A673 (cell line): ENCODE measurements at regions not wholly inside any gene's neighbourhood (a gene's known extent, or its start where the extent isn't known, plus 50 kb on each side); places are given as distances from the start of the nearest gene placed in this dataset.

ENCODE experiments used
- BruUV-seq: library from RNA; stranded (reverse); fragments of 400-500 nt; replicated peaks from 2 replicates; lab custom pipeline; 2021; lab: Mats Ljungman, UMichigan
- CTCF ChIA-PET: fragments of 300-600 bp; sonication (Branson Sonifier 250); formaldehyde crosslinking; loops from one replicate; lab custom pipeline; 2022; ENCODE audit warnings: antibody characterized with exemption; lab: Charles Lee
- POLR2A ChIA-PET: fragments of 300-600 bp; sonication (Branson Sonifier 250); formaldehyde crosslinking; loops from one replicate; lab custom pipeline; 2022; ENCODE audit warnings: antibody characterized with exemption; ENCODE audit not compliant: low non-redundant PET; lab: Charles Lee
- DNase-seq: peaks from one replicate; pipeline ENCODE4 v3.0.0-alpha.2; 2015; ENCODE audit warnings: low spot score
- H3K27ac ChIP-seq: fragments of 200-600 bp; sonication (generic); 2 replicates; pipeline ENCODE4 v1.5.1; 2016; ENCODE audit warnings: mixed run types, low read depth, mild to moderate bottlenecking, mixed read lengths, antibody characterized with exemption, low read length; ENCODE audit not compliant: poor library complexity, severe bottlenecking
- H3K27me3 ChIP-seq: fragments of 200-600 bp; sonication (generic); replicated peaks from 2 replicates; pipeline ENCODE4 v1.6.1; 2017; ENCODE audit warnings: mixed run types, low read depth, mild to moderate bottlenecking, mixed read lengths, antibody characterized with exemption, low read length; ENCODE audit not compliant: insufficient read depth, poor library complexity
- H3K36me3 ChIP-seq: fragments of 200-600 bp; sonication (generic); 2 replicates; pipeline ENCODE4 v1.6.1; 2016; ENCODE audit warnings: mixed run types, mild to moderate bottlenecking, mixed read lengths, antibody characterized with exemption, low read length; ENCODE audit not compliant: insufficient read depth, poor library complexity, severe bottlenecking
- H3K4me1 ChIP-seq: fragments of 200-600 bp; sonication (generic); 2 replicates; pipeline ENCODE4 v1.6.1; 2017; ENCODE audit warnings: mixed run types, mild to moderate bottlenecking, mixed read lengths, antibody characterized with exemption, low read length; ENCODE audit not compliant: insufficient read depth, poor library complexity, severe bottlenecking
- H3K4me3 ChIP-seq: fragments of 200-600 bp; sonication (generic); 2 replicates; pipeline ENCODE4 v1.5.1; 2016; ENCODE audit warnings: low read depth, mixed run types, mild to moderate bottlenecking, mixed read lengths, low read length; ENCODE audit not compliant: poor library complexity, severe bottlenecking
- H3K9me3 ChIP-seq: fragments of 200-600 bp; sonication (generic); 2 replicates; pipeline ENCODE4 v1.6.1; 2016; ENCODE audit warnings: mixed run types, low read depth, mild to moderate bottlenecking, mixed read lengths, antibody characterized with exemption, low read length; ENCODE audit not compliant: poor library complexity, severe bottlenecking
- EZH2 ChIP-seq: fragments of 200-600 bp; sonication (generic); IDR thresholded peaks from 2 replicates; pipeline ENCODE4 v1.6.1; 2017; ENCODE audit warnings: borderline replicate concordance, low read depth, mild to moderate bottlenecking, mixed read lengths, antibody characterized with exemption, low read length; ENCODE audit not compliant: poor library complexity, severe bottlenecking
- intact Hi-C: fragments of 100-400 bp; cut with micrococcal nuclease; formaldehyde crosslinking; loops from one replicate; pipeline ENCODE4 v1.10.0; 2022; ENCODE audit not compliant: unreplicated experiment
- TF ChIP-seq, protein P1 (sequence below): fragments of 300-800, 200-600 bp; sonication (generic); conservative IDR thresholded peaks from 2 replicates; pipeline ENCODE4 v1.5.1; 2017; ENCODE audit warnings: low read depth, mild to moderate bottlenecking, antibody characterized with exemption, low read length, moderate library complexity, mixed read lengths

DNA sequence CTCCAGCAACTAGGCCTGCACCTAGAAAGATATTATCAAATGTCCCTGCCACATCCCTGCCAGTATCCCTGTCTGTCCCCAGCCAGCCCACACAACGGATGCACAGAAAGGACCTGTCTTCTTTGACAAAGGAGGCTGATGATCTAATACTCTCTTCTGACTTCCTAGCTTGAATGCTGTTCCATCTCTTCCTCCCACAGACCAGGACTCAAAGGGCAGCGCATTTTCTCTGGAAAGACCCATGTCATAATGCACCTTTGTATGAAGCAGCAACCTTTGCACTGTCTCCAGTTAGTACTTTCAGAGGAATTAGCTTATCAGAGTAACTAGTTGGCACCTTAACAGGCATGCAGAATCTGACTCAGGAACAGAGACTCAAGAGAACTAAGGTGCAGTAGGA is 53.3 kb upstream of the TAF8 start:
- DNase-seq, result no peak
- intact Hi-C loops, result no loop called here
- TF ChIP-seq, protein P1, sequence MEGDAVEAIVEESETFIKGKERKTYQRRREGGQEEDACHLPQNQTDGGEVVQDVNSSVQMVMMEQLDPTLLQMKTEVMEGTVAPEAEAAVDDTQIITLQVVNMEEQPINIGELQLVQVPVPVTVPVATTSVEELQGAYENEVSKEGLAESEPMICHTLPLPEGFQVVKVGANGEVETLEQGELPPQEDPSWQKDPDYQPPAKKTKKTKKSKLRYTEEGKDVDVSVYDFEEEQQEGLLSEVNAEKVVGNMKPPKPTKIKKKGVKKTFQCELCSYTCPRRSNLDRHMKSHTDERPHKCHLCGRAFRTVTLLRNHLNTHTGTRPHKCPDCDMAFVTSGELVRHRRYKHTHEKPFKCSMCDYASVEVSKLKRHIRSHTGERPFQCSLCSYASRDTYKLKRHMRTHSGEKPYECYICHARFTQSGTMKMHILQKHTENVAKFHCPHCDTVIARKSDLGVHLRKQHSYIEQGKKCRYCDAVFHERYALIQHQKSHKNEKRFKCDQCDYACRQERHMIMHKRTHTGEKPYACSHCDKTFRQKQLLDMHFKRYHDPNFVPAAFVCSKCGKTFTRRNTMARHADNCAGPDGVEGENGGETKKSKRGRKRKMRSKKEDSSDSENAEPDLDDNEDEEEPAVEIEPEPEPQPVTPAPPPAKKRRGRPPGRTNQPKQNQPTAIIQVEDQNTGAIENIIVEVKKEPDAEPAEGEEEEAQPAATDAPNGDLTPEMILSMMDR, result no peak
- no peak for TF ChIP-seq EZH2
- no peak overlapping the region for H3K4me3 ChIP-seq
- H3K4me1 ChIP-seq, result no peaks in the 10 kb centered on the region
- no TSS peak for BruUV-seq
- H3K27ac ChIP-seq, result no peak overlapping the region
- no peaks in the 10 kb centered on the region for H3K27me3 ChIP-seq
- ChIA-PET POLR2A (no interaction called here), CTCF (no interaction called here)
- no peaks in the 10 kb centered on the region for H3K36me3 ChIP-seq
- no peaks in the 10 kb centered on the region for H3K9me3 ChIP-seq

DNA sequence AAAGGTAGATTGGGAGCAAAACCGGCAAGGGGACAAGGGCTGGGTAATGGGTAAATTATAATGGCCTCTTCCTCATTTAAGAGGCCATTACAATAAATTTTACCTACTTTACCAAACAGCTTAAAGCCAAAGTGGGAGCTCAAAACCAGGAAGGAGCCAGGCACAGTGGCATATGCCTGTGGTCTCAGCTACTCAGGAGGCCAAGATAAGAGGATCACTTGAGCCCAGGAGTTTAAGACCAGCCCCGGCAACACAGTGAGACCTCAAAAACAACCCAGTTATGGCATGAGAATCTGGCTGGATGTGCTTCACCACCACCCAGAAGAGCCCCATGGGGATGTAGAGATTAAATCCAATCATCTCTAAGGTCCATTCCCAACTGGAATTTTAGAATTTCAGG is 52.9 kb upstream of the TAF8 start:
- H3K4me3 ChIP-seq, result no peak overlapping the region
- H3K9me3 ChIP-seq, result no peaks in the 10 kb centered on the region
- no TSS peak for BruUV-seq
- no peak for DNase-seq
- H3K27me3 ChIP-seq, result no peaks in the 10 kb centered on the region
- TF ChIP-seq, protein P1, result no peak
- no peaks in the 10 kb centered on the region for H3K4me1 ChIP-seq
- no peak overlapping the region for H3K27ac ChIP-seq
- CTCF ChIA-PET, result interaction anchor here (0.7 kb wide), 1 partner anchor 196 kb away, joined by 3 read pairs; no protein-coding TSS in a partner anchor
- no peaks in the 10 kb centered on the region for H3K36me3 ChIP-seq
- intact Hi-C loops, result no loop called here
- POLR2A ChIA-PET, result no interaction called here
